Loucy (cell line): ENCODE measurements at regions not wholly inside any gene's neighbourhood (a gene's known extent, or its start where the extent isn't known, plus 50 kb on each side); places are given as distances from the start of the nearest gene placed in this dataset.

ENCODE experiments used
- H2AFZ ChIP-seq: fragments of 200-600 bp; sonication (generic); 2 replicates; pipeline ENCODE4 v1.6.0; 2016; ENCODE audit warnings: antibody characterized with exemption, mild to moderate bottlenecking, low read length, moderate library complexity
- H3F3A ChIP-seq: fragments of 200-600 bp; 2 replicates; pipeline ENCODE4 v1.6.0; 2016; ENCODE audit warnings: antibody characterized with exemption, low read depth, mild to moderate bottlenecking
- H3K27me3 ChIP-seq: fragments of 200-600 bp; sonication (generic); 2 replicates; pipeline ENCODE4 v1.6.1; 2014; ENCODE audit warnings: low read length, mild to moderate bottlenecking; ENCODE audit not compliant: insufficient read depth, poor library complexity, severe bottlenecking
- H3K36me3 ChIP-seq: fragments of 200-600 bp; sonication (generic); 2 replicates; pipeline ENCODE4 v1.6.1; 2016; ENCODE audit warnings: low read length; ENCODE audit not compliant: insufficient read depth
- H3K4me1 ChIP-seq: fragments of 200-600 bp; sonication (generic); 2 replicates; pipeline ENCODE4 v1.5.1; 2014; ENCODE audit warnings: low read length, mild to moderate bottlenecking; ENCODE audit not compliant: insufficient read depth, poor library complexity, severe bottlenecking
- H3K4me2 ChIP-seq: fragments of 200-600 bp; sonication (generic); 2 replicates; pipeline ENCODE4 v1.6.0; 2014; ENCODE audit warnings: antibody characterized with exemption, low read length, low read depth, mild to moderate bottlenecking; ENCODE audit not compliant: poor library complexity, severe bottlenecking
- H3K4me3 ChIP-seq: fragments of 200-600 bp; sonication (generic); 2 replicates; pipeline ENCODE4 v1.5.1; 2014; ENCODE audit warnings: low read length, mild to moderate bottlenecking, mixed read lengths; ENCODE audit not compliant: poor library complexity, severe bottlenecking
- H3K79me2 ChIP-seq: fragments of 200-600 bp; sonication (generic); 2 replicates; pipeline ENCODE4 v1.6.1; 2014; ENCODE audit warnings: low read length; ENCODE audit not compliant: insufficient read depth
- H3K9ac ChIP-seq: fragments of 200-600 bp; sonication (generic); 2 replicates; pipeline ENCODE4 v1.6.0; 2014; ENCODE audit warnings: mild to moderate bottlenecking, low read depth, low read length, moderate library complexity; ENCODE audit not compliant: poor library complexity, severe bottlenecking
- H3K9me2 ChIP-seq: fragments of 200-600 bp; sonication (generic); replicated peaks from 2 replicates; pipeline ENCODE4 v1.6.1; 2016; ENCODE audit warnings: low read depth, low read length, mixed read lengths
- H3K9me3 ChIP-seq: fragments of 200-600 bp; sonication (generic); 2 replicates; pipeline ENCODE4 v1.6.1; 2014; ENCODE audit warnings: mild to moderate bottlenecking, antibody characterized with exemption, low read length, low read depth; ENCODE audit not compliant: insufficient read depth
- H4K20me1 ChIP-seq: fragments of 200-600 bp; sonication (generic); 2 replicates; pipeline ENCODE4 v1.6.0; 2014; ENCODE audit warnings: antibody characterized with exemption, low read length, mild to moderate bottlenecking; ENCODE audit not compliant: insufficient read depth, poor library complexity, severe bottlenecking
- EZH2phosphoT487 ChIP-seq: fragments of 200-600 bp; IDR thresholded peaks from 2 replicates; pipeline ENCODE4 v1.6.1; 2018; ENCODE audit warnings: antibody characterized with exemption, mild to moderate bottlenecking, moderate library complexity, borderline replicate concordance
- TF ChIP-seq, protein P1 (sequence below): fragments of 200-600 bp; sonication (generic); conservative IDR thresholded peaks from 2 replicates; pipeline ENCODE4 v1.5.1; 2014; ENCODE audit warnings: mild to moderate bottlenecking, antibody characterized with exemption, low read length

DNA sequence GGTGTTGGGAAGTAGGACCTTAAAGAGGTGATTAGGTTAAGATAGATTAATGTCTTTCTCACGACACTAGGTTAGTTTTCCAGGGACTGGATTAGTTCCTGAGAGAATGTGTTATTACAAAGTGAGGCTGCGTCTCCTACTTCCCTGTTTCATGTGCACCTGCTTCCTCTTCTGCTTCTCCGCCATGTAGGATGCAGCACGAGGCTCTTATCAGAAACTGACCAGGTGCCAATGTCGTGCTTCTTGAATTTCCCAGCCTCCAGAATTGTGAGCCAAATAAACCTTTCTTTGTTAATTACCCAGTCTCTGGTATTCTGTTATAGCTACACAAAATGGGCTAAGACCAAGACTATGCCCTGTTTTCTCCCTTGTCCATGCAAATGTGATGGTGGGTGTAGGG is 152.2 kb upstream of the LMO4 start:
- H3K79me2 ChIP-seq, result no peaks in the 10 kb centered on the region
- no peak overlapping the region for H3K4me3 ChIP-seq
- H3K27me3 ChIP-seq, result no peaks in the 10 kb centered on the region
- TF ChIP-seq, protein P1, sequence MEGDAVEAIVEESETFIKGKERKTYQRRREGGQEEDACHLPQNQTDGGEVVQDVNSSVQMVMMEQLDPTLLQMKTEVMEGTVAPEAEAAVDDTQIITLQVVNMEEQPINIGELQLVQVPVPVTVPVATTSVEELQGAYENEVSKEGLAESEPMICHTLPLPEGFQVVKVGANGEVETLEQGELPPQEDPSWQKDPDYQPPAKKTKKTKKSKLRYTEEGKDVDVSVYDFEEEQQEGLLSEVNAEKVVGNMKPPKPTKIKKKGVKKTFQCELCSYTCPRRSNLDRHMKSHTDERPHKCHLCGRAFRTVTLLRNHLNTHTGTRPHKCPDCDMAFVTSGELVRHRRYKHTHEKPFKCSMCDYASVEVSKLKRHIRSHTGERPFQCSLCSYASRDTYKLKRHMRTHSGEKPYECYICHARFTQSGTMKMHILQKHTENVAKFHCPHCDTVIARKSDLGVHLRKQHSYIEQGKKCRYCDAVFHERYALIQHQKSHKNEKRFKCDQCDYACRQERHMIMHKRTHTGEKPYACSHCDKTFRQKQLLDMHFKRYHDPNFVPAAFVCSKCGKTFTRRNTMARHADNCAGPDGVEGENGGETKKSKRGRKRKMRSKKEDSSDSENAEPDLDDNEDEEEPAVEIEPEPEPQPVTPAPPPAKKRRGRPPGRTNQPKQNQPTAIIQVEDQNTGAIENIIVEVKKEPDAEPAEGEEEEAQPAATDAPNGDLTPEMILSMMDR, result no peak
- no peak overlapping the region for H2AFZ ChIP-seq
- no peaks in the 10 kb centered on the region for H3K9me3 ChIP-seq
- no peaks in the 10 kb centered on the region for H4K20me1 ChIP-seq
- H3K4me2 ChIP-seq, result no peak overlapping the region
- no peaks in the 10 kb centered on the region for H3K4me1 ChIP-seq
- no peaks in the 10 kb centered on the region for H3F3A ChIP-seq
- H3K36me3 ChIP-seq, result no peaks in the 10 kb centered on the region
- H3K9me2 ChIP-seq, result no peaks in the 10 kb centered on the region
- H3K9ac ChIP-seq, result no peak overlapping the region

DNA sequence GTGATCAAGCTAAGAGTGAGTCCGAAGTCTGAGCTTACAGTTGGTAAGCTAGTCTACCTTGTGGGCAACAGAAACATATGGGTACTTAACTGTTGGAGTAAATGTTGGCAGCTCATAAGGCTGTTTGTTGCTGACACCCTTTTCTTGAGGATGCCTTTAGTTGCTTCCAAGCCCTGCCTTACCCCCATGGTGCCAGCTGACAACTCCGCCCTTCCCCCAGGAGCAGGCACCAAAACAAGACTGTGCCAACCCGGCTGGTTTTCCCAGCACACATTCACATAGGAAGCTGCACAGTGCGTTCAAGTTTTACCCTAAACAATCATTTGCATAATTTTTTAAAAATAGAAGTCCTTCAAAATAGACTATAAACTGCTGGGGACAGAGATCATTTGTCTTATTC is 150.2 kb upstream of the LMO4 start:
- Histone ChIP-seq H3F3A (no peaks in the 10 kb centered on the region), H3K9me3 (no peaks in the 10 kb centered on the region), H3K36me3 (no peaks in the 10 kb centered on the region), H3K4me1 (no peaks in the 10 kb centered on the region), H4K20me1 (no peaks in the 10 kb centered on the region), H3K27me3 (no peaks in the 10 kb centered on the region), H3K79me2 (no peaks in the 10 kb centered on the region), H3K4me3 (no peak overlapping the region), H2AFZ (no peak overlapping the region), H3K4me2 (no peak overlapping the region), H3K9ac (no peak overlapping the region), H3K9me2 (no peaks in the 10 kb centered on the region)
- no peak for TF ChIP-seq EZH2phosphoT487
- TF ChIP-seq, protein P1, result no peak

DNA sequence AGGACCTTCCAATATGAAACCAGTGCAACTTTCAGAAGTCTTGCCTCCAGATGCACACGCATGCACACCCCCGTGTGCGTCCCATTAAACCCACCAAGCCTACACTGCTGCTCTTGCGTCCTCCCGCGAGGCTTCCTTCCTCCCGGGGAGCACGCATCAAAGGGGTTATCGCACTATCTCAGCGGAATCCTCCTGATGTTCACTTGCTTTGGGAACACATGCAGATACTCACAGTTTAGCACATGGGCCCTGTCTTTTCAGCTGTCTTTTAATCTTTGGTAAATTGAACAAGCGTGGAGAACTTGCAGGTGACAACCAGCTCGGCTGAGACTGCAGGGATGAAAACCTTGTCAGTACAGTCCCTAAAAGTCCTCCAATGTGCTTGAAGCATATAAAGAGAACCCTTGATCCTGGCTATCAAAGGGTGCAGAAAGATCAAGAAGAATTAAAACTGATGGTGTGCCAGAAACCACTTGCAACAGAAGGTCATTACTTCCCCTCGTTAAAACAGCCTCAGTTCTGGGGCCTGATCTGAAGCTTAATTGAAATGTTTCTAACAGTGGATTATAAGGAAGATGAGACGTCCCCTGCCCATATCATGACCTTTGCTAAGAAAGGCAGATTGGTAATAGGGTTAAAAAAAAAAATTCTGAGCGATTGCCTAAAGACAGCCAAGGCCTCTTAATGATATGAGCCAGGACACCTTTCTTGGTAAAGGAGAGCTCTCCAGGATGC is 149.4 kb upstream of the LMO4 start:
- no peak overlapping the region for H3K9ac ChIP-seq
- H3K36me3 ChIP-seq, result no peaks in the 10 kb centered on the region
- H3K4me1 ChIP-seq, result no peaks in the 10 kb centered on the region
- H3F3A ChIP-seq, result no peaks in the 10 kb centered on the region
- H3K4me3 ChIP-seq, result no peak overlapping the region
- TF ChIP-seq EZH2phosphoT487, result no peak
- TF ChIP-seq, protein P1, result no peak
- H3K9me2 ChIP-seq, result no peaks in the 10 kb centered on the region
- H4K20me1 ChIP-seq, result no peaks in the 10 kb centered on the region
- no peaks in the 10 kb centered on the region for H3K9me3 ChIP-seq
- H2AFZ ChIP-seq, result no peak overlapping the region
- H3K27me3 ChIP-seq, result no peaks in the 10 kb centered on the region
- H3K4me2 ChIP-seq, result no peak overlapping the region
- H3K79me2 ChIP-seq, result no peaks in the 10 kb centered on the region
